ENCODE measurements at regions not wholly inside any gene's neighbourhood (a gene's known extent, or its start where the extent isn't known, plus 50 kb on each side); places are given as distances from the start of the nearest gene placed in this dataset.

DNA sequence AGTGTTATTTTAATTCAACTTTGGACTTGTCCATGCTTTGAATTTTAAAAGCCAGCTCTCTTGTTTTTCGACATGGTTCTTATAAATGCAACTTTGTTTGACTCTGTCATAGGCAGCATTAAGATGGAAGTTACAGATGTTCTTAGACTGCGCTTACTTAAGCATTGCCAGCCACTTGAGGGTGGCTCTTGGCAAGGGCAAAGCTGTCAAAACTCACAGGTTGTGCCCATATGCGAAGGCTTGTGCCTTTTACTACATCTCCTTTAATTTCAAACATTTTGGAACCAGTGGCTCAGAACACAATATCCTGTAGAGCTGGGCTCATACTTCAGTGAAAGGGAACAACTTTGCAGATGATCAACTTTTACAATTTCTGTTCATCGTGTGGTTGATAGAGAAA, 135.5 kb downstream of the TRAM1L1 start:
- Histone ChIP-seq H3K14ac (ENCODE audit: low read length) (no peak overlapping the region), H3K27ac (replicated peaks; ENCODE audit: low read length) (no peak overlapping the region), H3K79me1 (ENCODE audit: low read depth, low read length) (no peaks in the 10 kb centered on the region), H3K18ac (ENCODE audit: low read length) (no peak overlapping the region), H2AK5ac (ENCODE audit: low read depth, low read length) (no peak overlapping the region), H2BK5ac (ENCODE audit: low read length) (no peak overlapping the region), H4K91ac (ENCODE audit: low read depth, low read length, poor library complexity) (no peak overlapping the region), H2BK12ac (ENCODE audit: low read length) (no peak overlapping the region), H3K9ac (ENCODE audit: low read depth, low read length, poor library complexity) (no peak overlapping the region), H3K23ac (ENCODE audit: low read depth, low read length, poor library complexity) (no peak overlapping the region), H3K4me3 (ENCODE audit: low read length in 2 of 2) (no peak overlapping the region), H4K8ac (ENCODE audit: low read depth, low read length) (no peak overlapping the region), H3K27me3 (ENCODE audit: control insufficient read depth in 3 of 3, insufficient read depth in 3 of 3, low read depth in 1 of 3, low read length in 3 of 3) (no peaks in the 10 kb centered on the region), H2BK15ac (ENCODE audit: low read length) (no peak overlapping the region), H2AFZ (ENCODE audit: low read length) (no peak overlapping the region), H3K4ac (ENCODE audit: low read length) (no peak overlapping the region), H3K4me2 (ENCODE audit: insufficient read depth, low read length, poor library complexity, severe bottlenecking) (no peak overlapping the region), H3K36me3 (replicated peaks in 1 of 2; ENCODE audit: control insufficient read depth in 2 of 2, insufficient read depth in 2 of 2, low read length in 2 of 2) (no peaks in the 10 kb centered on the region), H3K4me1 (ENCODE audit: control insufficient read depth in 2 of 2, insufficient read depth in 1 of 2, low read depth in 1 of 2, low read length in 2 of 2) (no peaks in the 10 kb centered on the region), H2BK120ac (ENCODE audit: low read depth, low read length) (no peak overlapping the region), H3K9me3 (replicated peaks in 1 of 2; ENCODE audit: control insufficient read depth in 2 of 2, insufficient read depth in 1 of 2, low read depth in 1 of 2, low read length in 2 of 2) (no peaks in the 10 kb centered on the region)
- DNase-seq (ENCODE audit: low spot score), result no peak
- WGBS, 2 donors (ENCODE audit: extremely low coverage in 2 of 2, insufficient read length in 2 of 2, insufficient replicate concordance in 1 of 2), result no CpG with 5 or more reads among the region's 4 CpGs

DNA sequence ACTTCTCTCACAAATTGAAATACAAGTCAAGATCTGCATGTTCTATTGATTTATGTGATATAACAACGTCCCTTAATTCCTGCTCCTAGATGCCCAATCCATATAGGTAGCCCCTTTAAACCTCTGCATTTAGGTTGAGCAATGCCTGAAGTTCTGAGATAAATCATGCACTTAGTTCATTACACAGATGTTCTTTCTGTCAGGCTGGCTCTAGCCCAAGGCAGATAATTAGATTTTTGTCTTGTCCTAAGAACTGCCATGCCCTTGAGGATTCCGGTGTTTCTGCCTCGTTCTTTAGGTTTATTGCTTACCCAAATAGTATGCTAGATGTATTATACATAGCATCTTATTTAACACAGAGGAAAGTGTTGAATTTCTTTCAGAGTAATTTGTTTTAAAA, 143.1 kb downstream of the TRAM1L1 start:
- no peak overlapping the region for H3K23ac ChIP-seq (ENCODE audit: low read depth, low read length, poor library complexity)

DNA sequence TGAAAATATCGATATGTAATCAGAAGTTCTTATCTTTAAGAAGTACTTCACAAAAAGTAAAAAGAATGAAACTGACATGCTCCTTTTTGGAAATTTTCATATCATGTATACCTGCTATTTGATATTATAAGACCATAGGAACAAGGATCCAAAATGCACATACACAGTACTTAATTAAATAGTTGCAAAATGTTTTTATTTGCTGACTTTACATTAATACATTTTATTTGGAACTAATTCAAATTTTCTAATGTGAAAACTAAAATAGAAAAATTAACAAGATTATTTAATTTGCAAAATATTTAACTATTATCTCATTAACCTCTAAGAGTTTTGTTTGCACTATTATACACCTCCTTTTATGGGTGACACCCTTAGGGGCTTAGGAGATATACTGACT, 155.0 kb downstream of the TRAM1L1 start:
- no peak overlapping the region for H2AFZ ChIP-seq (ENCODE audit: low read length)
- no CpG with 5 or more reads among the region's 1 CpG for WGBS, 2 donors (ENCODE audit: extremely low coverage in 2 of 2, insufficient read length in 2 of 2, insufficient replicate concordance in 1 of 2)
- DNase-seq (ENCODE audit: low spot score), result no peak
- no peaks in the 10 kb centered on the region for H3K36me3 ChIP-seq (replicated peaks in 1 of 2; ENCODE audit: control insufficient read depth in 2 of 2, insufficient read depth in 2 of 2, low read length in 2 of 2)
- H3K4me2 ChIP-seq (ENCODE audit: insufficient read depth, low read length, poor library complexity, severe bottlenecking), result no peak overlapping the region
- H2AK5ac ChIP-seq (ENCODE audit: low read depth, low read length), result no peak overlapping the region
- peaks cover 0 to 12% (median 0%) of the 10 kb centered on the region in 3 experiments for H3K27me3 ChIP-seq (ENCODE audit: control insufficient read depth in 3 of 3, insufficient read depth in 3 of 3, low read depth in 1 of 3, low read length in 3 of 3)
- no peak overlapping the region for H2BK15ac ChIP-seq (ENCODE audit: low read length)
- no peaks in the 10 kb centered on the region for H3K4me1 ChIP-seq (ENCODE audit: control insufficient read depth in 2 of 2, insufficient read depth in 1 of 2, low read depth in 1 of 2, low read length in 2 of 2)
- no peak overlapping the region for H2BK120ac ChIP-seq (ENCODE audit: low read depth, low read length)
- H3K23ac ChIP-seq (ENCODE audit: low read depth, low read length, poor library complexity), result no peak overlapping the region
- no peaks in the 10 kb centered on the region for H3K79me1 ChIP-seq (ENCODE audit: low read depth, low read length)
- no peak overlapping the region for H4K8ac ChIP-seq (ENCODE audit: low read depth, low read length)
- H3K9me3 ChIP-seq (replicated peaks in 1 of 2; ENCODE audit: control insufficient read depth in 2 of 2, insufficient read depth in 1 of 2, low read depth in 1 of 2, low read length in 2 of 2), result no peaks in the 10 kb centered on the region
- no peak overlapping the region for H3K18ac ChIP-seq (ENCODE audit: low read length)
- no peak overlapping the region for H2BK12ac ChIP-seq (ENCODE audit: low read length)
- no peak overlapping the region for H3K14ac ChIP-seq (ENCODE audit: low read length)
- H4K91ac ChIP-seq (ENCODE audit: low read depth, low read length, poor library complexity), result no peak overlapping the region
- H3K4ac ChIP-seq (ENCODE audit: low read length), result no peak overlapping the region
- H3K27ac ChIP-seq (replicated peaks; ENCODE audit: low read length), result no peak overlapping the region
- no peak overlapping the region for H2BK5ac ChIP-seq (ENCODE audit: low read length)
- no peak overlapping the region for H3K4me3 ChIP-seq (ENCODE audit: low read length in 2 of 2)
- no peak overlapping the region for H3K9ac ChIP-seq (ENCODE audit: low read depth, low read length, poor library complexity)

More for the DNA sequence above, 143.1 kb downstream of the TRAM1L1 start:
- Histone ChIP-seq H2BK12ac (ENCODE audit: low read length) (no peak overlapping the region), H3K4ac (ENCODE audit: low read length) (no peak overlapping the region), H3K18ac (ENCODE audit: low read length) (no peak overlapping the region), H2AK5ac (ENCODE audit: low read depth, low read length) (no peak overlapping the region), H2BK5ac (ENCODE audit: low read length) (no peak overlapping the region), H3K9me3 (replicated peaks in 1 of 2; ENCODE audit: control insufficient read depth in 2 of 2, insufficient read depth in 1 of 2, low read depth in 1 of 2, low read length in 2 of 2) (no peaks in the 10 kb centered on the region), H2BK15ac (ENCODE audit: low read length) (no peak overlapping the region), H4K8ac (ENCODE audit: low read depth, low read length) (no peak overlapping the region), H3K14ac (ENCODE audit: low read length) (no peak overlapping the region), H3K4me3 (ENCODE audit: low read length in 2 of 2) (no peak overlapping the region), H3K27me3 (ENCODE audit: control insufficient read depth in 3 of 3, insufficient read depth in 3 of 3, low read depth in 1 of 3, low read length in 3 of 3) (no peaks in the 10 kb centered on the region), H3K79me1 (ENCODE audit: low read depth, low read length) (no peaks in the 10 kb centered on the region), H3K9ac (ENCODE audit: low read depth, low read length, poor library complexity) (no peak overlapping the region), H3K36me3 (replicated peaks in 1 of 2; ENCODE audit: control insufficient read depth in 2 of 2, insufficient read depth in 2 of 2, low read length in 2 of 2) (no peaks in the 10 kb centered on the region), H2AFZ (ENCODE audit: low read length) (no peak overlapping the region), H3K27ac (replicated peaks; ENCODE audit: low read length) (no peak overlapping the region), H3K4me2 (ENCODE audit: insufficient read depth, low read length, poor library complexity, severe bottlenecking) (no peak overlapping the region), H2BK120ac (ENCODE audit: low read depth, low read length) (no peak overlapping the region), H4K91ac (ENCODE audit: low read depth, low read length, poor library complexity) (no peak overlapping the region), H3K4me1 (ENCODE audit: control insufficient read depth in 2 of 2, insufficient read depth in 1 of 2, low read depth in 1 of 2, low read length in 2 of 2) (no peaks in the 10 kb centered on the region)
- no CpG with 5 or more reads among the region's 3 CpGs for WGBS, 2 donors (ENCODE audit: extremely low coverage in 2 of 2, insufficient read length in 2 of 2, insufficient replicate concordance in 1 of 2)
- DNase-seq (ENCODE audit: low spot score), result no peak

DNA sequence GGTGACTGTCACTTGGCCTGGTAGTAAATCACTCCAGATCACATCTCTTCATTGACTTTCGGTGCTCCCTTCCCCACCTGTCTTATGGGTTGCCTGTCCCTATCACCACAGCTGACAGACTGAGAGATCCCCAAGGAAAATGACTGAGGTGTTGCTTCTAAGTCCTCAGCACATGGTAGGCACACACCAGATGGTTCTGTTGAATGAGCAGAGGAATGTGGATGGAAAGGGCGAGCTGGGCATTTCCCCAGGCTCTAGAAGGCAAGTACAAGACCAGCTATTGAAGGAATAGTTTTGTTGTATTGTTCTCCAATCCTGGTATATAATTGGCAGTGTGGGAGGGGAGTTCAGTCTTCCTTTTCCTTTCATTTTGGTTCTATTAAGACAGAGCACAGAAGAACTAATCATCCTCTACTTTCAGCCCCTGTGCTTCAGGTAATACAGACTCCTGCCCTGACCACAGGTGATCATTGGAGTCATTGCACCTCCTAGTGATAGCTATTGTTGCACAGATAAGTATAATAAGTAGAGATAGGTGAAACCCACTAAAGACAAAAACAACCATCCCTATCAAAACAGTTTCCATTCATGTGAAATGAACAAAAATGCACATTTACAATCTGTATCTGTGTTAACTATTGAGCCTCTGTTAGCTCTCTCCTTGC, 158.6 kb downstream of the TRAM1L1 start:
- peak; percentile 0 for DNase-seq (ENCODE audit: low spot score)

More for the DNA sequence above, 158.6 kb downstream of the TRAM1L1 start:
- no peak overlapping the region for H3K27ac ChIP-seq (replicated peaks; ENCODE audit: low read length)
- H3K23ac ChIP-seq (ENCODE audit: low read depth, low read length, poor library complexity), result no peak overlapping the region
- no peaks in the 10 kb centered on the region for H3K36me3 ChIP-seq (replicated peaks in 1 of 2; ENCODE audit: control insufficient read depth in 2 of 2, insufficient read depth in 2 of 2, low read length in 2 of 2)
- no peak overlapping the region for H2BK12ac ChIP-seq (ENCODE audit: low read length)
- H3K27me3 ChIP-seq (ENCODE audit: control insufficient read depth in 3 of 3, insufficient read depth in 3 of 3, low read depth in 1 of 3, low read length in 3 of 3), result peaks cover 0 to 19% (median 0%) of the 10 kb centered on the region in 3 experiments
- no peak overlapping the region for H3K4ac ChIP-seq (ENCODE audit: low read length)
- no peak overlapping the region for H4K91ac ChIP-seq (ENCODE audit: low read depth, low read length, poor library complexity)
- no peaks in the 10 kb centered on the region for H3K4me1 ChIP-seq (ENCODE audit: control insufficient read depth in 2 of 2, insufficient read depth in 1 of 2, low read depth in 1 of 2, low read length in 2 of 2)
- H3K4me3 ChIP-seq (ENCODE audit: low read length in 2 of 2), result no peak overlapping the region
- no peak overlapping the region for H3K4me2 ChIP-seq (ENCODE audit: insufficient read depth, low read length, poor library complexity, severe bottlenecking)
- no peak overlapping the region for H2AK5ac ChIP-seq (ENCODE audit: low read depth, low read length)
- no peaks in the 10 kb centered on the region for H3K9me3 ChIP-seq (replicated peaks in 1 of 2; ENCODE audit: control insufficient read depth in 2 of 2, insufficient read depth in 1 of 2, low read depth in 1 of 2, low read length in 2 of 2)
- no CpG with 5 or more reads among the region's 2 CpGs for WGBS, 2 donors (ENCODE audit: extremely low coverage in 2 of 2, insufficient read length in 2 of 2, insufficient replicate concordance in 1 of 2)
- no peak overlapping the region for H2BK120ac ChIP-seq (ENCODE audit: low read depth, low read length)
- no peaks in the 10 kb centered on the region for H3K79me1 ChIP-seq (ENCODE audit: low read depth, low read length)
- H2BK15ac ChIP-seq (ENCODE audit: low read length), result no peak overlapping the region
- no peak overlapping the region for H3K9ac ChIP-seq (ENCODE audit: low read depth, low read length, poor library complexity)
- H4K8ac ChIP-seq (ENCODE audit: low read depth, low read length), result no peak overlapping the region
- H3K14ac ChIP-seq (ENCODE audit: low read length), result no peak overlapping the region
- H3K18ac ChIP-seq (ENCODE audit: low read length), result no peak overlapping the region
- H2BK5ac ChIP-seq (ENCODE audit: low read length), result no peak overlapping the region
- no peak overlapping the region for H2AFZ ChIP-seq (ENCODE audit: low read length)

All from neuronal stem cell (in vitro differentiated cells).